ENCODE measurements at regions not wholly inside any gene's neighbourhood (a gene's known extent, or its start where the extent isn't known, plus 50 kb on each side); places are given as distances from the start of the nearest gene placed in this dataset.

DNA sequence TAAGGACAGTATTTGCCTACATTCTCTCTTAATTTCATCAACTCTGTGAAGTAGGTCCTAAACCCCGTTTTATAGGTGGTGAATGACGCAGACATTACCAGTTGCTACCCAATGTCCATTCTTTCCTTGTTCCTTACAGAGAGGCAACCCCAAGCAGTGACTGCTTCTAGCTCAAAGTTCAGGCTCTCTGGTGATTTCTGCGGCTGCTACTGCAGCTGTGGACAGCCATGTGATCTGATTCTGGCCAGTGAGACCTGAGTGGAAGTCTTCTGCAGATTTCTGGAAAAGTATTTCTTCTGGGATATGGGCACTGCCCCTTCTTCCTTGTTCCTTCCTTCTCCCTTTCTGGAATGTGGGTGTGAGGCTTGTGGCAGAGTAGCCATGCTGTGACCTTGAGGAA, 82.9 kb downstream of the ARF6 start:
- TF ChIP-seq NR2C2 (CRISPR knock-in tag; IDR thresholded peaks at IDR 0.05), result no peak
- TF ChIP-seq, protein P1, sequence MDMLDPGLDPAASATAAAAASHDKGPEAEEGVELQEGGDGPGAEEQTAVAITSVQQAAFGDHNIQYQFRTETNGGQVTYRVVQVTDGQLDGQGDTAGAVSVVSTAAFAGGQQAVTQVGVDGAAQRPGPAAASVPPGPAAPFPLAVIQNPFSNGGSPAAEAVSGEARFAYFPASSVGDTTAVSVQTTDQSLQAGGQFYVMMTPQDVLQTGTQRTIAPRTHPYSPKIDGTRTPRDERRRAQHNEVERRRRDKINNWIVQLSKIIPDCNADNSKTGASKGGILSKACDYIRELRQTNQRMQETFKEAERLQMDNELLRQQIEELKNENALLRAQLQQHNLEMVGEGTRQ (CRISPR knock-in tag; IDR thresholded peaks at IDR 0.05), result no peak
- no peak for TF ChIP-seq GTF2I (CRISPR knock-in tag; conservative IDR thresholded peaks at IDR 0.05)
